HG03457 (cell line): ENCODE measurements at regions not wholly inside any gene's neighbourhood (a gene's known extent, or its start where the extent isn't known, plus 50 kb on each side); places are given as distances from the start of the nearest gene placed in this dataset.
"Not testable (repeated sequence)": the region's sequence is repeated elsewhere in the genome, so short reads cannot be mapped to it uniquely, and the experiment has no call there.

Source experiments
- ATAC-seq: cut with Tn5 transposase; IDR thresholded peaks from one replicate; pipeline ENCODE4 v1.9.1; 2021; ENCODE audit warnings: moderate number of reproducible peaks; ENCODE audit not compliant: unreplicated experiment

DNA sequence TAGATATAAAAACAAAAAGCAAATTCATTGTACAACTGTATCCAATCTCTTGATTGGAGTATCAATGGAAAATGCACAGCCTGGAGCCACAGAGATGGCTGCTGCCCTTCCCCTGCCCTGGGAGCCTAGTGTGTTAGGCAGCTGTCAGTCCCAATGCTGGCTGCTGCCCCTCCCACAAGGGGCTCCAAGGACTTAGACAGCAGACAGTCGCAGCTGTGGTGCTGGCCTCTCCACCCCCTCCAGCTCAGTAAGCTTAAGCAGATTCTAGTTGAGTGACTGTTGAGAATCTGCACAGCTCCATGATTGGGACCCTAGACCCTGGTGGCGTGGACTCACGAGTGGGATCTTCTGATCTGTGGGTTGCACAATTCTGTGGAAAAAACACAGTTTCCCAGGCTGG, 1511.2 kb downstream of the FAM181B start:
- ATAC-seq, result no peak

DNA sequence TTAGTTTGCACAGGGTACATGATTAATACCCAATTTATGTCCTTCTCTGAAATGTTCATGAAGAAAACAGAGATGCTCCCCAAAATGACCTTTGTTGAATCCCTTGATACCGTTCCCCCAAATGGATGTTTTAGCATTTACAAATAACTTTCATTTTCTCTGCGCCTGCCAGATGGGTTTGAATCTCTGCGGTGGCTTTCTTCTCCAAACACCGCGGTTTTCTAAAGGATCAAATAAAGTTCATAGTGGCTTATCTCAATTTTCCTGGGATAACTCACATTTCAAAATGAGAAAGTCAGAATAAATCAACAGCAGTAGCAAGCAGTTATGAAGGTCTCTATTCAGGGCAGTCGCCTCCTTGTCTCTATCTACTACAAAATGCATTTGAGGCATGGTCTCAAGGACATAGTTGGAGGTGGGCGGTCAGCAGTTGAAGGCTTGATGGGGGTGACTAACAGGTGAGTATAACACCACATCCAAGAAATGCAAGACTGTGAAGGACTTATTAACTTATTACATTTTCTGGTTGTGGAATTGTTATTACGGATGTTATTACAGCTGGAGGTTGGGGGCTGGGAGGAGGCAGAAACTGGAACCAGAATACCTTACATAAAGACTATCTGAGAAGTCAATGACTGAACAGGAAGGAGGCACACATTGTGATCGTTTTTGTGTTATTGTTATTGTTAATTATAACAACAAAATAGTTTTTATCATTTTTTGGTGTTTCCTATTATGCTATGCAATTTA, 1513.3 kb downstream of the FAM181B start:
- no peak for ATAC-seq

DNA sequence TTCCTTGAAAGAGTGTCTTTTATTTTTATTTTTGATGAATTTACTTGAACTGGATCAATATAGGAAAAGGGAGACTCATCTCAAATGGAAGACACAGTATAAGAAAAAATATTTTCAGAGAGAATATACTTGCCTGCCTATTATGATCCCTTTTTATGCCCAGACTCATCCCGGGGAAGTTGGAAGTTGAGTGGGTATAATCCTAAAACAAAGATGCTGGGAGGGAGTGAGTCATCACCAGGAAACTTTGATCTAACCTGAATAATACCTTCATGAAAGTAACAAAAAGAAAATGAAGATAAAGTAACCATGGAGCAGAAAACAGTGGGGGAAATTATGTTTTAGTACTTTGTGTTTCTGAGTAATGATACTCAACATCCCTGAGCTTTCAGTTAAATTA, 1514.0 kb downstream of the FAM181B start:
- ATAC-seq, result no peak

DNA sequence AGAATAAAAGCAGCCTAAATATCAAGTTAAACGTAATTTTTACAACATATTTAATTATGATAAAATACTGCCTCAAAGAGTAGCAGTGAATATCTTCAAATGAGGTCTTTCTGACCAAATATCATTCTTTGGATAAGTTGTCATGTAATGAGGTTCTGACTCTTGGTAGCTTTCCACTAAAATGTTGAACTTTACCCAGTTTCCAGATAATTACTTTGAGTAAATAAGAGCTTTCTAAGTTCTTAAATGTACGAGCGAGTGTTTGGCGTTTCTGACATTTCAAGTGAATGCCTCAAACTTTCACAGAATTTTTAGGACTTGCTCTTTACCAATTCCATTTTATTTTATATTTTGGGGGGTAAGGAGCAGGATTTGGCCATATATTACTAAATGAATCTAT, 1515.2 kb downstream of the FAM181B start:
- no peak for ATAC-seq

DNA sequence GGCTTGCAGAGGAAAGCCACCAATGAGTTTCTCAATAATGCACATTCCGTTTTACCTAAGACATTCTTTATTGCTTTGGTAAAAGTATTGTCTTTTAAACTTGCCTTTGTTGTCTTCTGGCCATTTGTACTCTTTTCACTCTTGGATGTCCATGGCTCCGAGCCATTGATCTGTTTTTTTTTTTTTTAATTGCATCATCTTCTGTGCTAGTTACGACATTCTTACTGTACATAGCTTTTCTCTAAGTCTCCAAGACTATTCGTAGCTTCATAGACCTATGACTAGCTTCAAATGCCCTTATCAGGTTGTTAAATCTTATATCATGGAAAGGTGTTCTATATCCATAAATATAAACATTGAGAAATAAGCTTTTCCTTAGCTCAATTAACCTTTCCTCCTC, 1522.6 kb downstream of the FAM181B start:
- no peak for ATAC-seq

DNA sequence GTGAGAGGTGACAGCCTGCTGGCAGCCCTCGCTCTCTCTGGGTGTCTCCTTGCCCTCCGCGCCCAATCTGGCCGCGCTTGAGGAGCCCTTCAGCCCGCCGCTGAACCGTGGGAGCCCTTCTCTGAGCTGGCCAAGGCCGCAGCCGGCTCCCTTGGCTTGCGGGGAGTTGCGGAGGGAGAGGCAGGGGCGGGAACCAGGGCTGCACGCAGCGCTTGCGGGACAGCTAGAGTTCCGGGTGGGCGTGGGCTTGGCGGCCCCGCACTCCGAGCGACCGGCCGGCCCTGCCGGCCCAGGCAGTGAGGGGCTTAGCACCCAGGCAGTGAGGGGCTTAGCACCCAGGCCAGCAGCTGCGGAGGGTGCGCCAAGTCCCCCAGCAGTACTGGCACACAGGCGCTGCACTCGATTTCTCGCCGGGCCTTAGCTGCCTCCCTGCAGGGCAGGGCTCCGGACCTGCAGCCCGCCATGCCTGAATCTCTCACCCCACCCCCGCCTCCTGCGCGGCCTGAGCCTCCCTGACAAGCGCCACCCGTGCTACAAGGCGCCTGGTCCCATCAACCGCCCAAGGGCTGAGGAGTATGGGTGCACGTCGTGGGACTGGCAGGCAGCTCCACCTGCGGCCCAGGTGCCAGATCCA, 1526.1 kb downstream of the FAM181B start:
- ATAC-seq, result no peak

DNA sequence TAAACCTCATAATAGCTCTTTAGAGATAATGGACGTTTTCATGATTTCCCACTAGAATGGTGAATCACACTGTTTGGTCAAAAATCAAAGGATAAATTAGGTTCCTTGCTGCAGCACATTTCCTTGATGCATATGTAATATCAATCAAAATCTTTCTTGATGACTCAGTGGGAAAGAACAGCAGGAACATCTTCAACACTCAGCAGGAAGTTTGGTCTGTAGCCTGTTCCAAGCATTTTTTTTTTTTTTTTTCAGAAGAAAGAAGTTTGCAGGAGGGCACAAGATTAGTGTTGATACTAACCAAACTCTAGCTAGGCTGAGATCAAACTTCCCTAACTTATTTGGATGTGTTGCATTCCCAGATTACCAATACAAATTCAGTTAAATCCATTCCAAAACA, 1529.8 kb downstream of the FAM181B start:
- ATAC-seq, result no peak

DNA sequence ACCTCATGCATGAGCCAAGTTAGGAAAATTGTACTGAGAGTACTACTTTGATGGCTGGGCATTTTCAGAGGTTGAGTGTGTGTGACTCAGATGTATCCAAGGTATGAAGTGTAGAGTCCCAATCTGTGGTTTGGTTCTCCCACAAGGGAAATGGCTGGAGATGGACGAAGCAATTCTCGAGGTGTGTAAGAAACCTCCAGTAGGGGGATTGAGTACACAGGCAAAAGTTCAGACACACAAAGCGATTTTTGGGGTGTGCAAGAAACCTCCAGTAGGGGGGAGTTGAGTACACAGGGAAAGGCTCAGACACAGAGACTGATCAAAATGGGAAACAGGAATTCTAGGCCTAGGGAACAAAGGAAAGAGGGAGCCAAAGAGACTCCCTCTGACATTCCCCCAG, 1536.3 kb downstream of the FAM181B start:
- no peak for ATAC-seq

DNA sequence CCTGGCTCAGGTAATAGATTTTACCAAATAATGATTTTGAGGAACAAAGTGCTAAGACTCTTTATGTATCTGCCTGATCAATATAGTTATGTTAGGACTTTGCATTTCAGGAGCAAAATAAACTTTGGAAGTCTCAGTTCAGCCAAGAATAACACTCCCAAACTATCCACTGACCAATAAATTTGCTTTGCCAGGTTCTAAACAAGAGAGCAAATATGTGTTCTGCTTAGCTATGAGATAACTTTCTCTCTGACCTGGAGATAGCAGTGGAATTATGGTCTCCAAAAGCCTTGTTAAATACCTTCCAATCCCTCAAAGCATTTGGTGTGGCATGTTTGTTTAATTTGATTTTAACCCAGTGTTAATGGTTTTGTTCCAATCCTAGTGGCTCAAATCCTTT, 1541.1 kb downstream of the FAM181B start:
- no peak for ATAC-seq

DNA sequence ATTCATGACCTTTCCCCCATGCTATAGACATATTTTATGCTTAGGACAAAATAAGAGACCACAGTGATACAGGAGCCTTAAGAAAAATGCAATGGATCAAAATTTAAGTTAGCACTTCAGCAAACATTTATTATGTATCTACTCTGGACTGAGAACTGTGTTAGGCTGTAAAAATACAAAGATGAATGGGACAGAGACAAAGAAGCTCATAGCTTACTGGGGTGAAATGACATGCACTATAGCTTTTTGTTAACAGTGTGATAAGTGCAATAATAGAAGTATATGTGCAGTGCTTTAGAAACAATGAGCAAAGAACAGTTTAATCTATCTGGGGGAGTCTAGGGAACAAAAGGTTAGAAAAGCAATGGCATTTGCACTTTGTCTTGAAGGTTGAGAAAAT, 1543.1 kb downstream of the FAM181B start:
- ATAC-seq, result no peak

DNA sequence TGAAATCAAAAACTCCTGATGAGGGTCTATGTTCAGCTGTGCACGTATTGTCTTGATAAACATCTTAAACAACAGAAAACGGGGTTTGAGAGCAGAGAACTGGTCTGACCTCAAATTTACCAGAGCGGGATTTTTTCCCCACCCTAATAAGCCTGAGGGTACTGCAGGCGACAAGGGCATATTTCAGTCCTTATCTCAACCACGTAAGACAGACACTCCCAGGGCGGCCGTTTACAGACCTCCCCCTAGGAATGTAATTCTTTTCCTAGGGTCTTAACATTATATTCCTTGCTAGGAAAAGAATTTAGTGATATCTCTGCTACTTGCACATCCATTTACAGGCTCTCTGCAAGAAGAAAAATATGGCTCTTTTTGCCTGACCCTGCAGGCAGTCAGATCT, 1546.6 kb downstream of the FAM181B start:
- ATAC-seq, result not testable (repeated sequence)

DNA sequence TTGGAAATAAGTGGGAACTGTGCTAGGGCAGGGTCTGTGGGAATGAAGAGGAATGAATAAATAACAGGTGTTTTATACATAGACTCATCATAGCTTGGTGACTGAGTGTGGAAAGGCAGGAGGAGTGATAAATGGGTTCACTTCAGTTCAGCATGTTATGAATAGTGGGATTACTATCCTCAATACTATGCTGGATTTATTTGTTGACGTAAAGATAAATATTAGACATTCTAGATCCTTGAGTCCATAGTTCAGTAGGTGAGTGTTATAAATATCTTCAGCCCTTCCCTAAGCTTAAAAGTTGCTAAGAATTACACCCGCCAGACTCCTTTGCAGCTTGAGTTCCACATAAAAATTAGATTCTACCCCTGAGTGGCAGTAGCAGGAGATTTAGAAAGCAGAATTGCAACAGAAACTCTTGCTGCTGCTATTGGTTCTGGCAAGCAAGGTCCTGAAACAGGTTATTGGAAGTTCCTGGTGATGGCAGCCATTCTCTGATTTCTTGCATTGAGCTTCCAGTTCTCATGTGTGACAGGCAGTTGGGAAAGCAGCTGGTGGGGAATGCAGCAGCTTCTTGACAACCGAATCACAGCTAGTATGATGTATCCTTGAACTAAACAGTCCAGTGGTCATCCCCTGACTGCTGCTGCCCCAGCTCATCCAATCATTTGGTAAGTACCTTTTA, 1558.9 kb downstream of the FAM181B start:
- ATAC-seq, result no peak

DNA sequence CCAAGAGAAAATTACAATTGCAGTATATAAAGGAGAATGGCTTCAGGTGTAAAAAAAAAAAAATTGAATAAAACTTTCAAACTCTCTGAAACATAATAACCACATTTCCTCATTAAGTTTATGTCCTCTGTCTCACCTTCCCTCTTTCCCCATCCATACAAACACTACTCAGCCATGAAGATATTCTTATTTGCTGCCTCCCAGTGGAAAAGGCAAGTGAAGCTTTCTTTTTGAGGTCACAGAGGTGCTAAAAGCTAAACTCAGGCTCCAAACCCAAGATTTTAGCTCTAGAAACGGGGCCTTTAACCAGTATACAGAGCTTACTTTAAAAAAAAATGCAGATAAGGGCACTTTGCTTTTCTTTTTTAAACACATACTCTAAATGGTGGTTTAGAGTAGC, 1568.5 kb downstream of the FAM181B start:
- ATAC-seq, result no peak

DNA sequence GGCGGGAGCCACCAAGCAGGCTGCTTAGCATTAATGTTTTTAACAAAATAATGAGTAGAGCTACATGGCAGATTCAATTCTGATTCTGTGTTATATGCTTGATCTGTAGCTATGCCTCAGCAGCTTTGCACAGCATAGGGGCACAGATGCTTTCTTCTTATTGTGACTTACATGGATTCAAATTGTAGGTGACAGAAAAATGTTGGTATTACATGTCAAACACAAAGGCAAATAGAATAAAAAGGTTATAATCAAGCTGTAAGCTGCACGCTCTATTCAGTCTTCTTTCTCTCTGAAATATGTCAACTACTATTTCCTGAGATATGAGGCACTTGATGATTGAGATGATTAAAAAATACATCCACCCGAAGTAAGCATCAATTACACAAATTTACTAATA, 1573.8 kb downstream of the FAM181B start:
- no peak for ATAC-seq

DNA sequence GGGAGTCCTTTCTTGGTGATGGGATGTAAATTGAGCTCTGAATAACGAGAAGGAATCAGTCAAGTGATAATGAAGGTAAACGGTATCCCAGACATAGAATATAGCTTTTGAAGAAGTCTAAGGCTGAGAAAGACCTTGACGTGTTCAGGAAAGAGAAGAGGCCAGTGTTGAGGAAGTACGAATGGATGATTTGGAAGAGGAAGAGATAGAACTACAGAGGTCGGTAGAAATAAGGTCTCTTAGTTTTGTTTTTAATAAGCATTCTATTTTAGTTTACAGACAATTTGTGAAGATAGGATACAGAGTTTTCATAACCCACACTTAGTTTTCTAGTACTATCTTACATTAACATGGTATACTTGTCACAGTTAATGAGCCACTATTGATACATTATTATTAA, 1598.1 kb downstream of the FAM181B start:
- ATAC-seq, result no peak

DNA sequence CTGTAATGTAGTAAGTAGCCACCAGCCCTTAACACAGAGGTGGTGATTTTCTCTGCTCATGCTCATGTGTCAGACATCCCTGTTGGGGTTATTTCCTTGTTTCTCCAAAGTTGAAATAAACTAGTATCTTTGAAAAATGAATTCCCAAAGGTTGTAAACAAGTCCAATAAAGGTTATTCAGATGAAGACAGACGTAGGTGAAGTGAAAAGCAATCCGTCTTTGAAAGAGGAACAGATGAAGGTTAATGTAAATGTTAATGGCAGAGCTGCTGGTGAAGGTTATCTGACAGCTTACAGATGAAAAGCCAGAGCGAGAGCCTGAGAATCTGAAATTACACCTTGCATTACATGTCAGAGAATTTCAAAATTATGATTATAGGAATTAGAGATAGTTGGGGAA, 1604.0 kb downstream of the FAM181B start:
- no peak for ATAC-seq

DNA sequence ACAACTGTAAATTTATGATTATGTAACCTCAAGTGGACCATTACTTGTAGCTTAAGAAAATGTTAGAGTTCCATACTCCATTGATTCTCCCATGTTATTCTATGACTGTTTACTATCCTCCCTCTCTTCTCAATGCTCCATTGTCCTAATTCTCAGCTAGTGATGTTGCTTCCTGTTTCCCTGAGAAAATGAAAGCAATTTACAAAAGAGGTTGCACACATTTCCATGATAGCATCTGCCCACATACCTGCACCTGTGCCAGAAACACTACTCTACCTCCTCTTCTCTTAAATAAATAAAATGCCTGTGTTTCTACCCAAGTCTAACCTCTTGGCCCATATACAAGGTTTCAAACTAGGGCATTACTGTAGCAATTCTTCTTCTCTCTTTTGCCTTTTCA, 1620.9 kb downstream of the FAM181B start:
- ATAC-seq, result no peak

DNA sequence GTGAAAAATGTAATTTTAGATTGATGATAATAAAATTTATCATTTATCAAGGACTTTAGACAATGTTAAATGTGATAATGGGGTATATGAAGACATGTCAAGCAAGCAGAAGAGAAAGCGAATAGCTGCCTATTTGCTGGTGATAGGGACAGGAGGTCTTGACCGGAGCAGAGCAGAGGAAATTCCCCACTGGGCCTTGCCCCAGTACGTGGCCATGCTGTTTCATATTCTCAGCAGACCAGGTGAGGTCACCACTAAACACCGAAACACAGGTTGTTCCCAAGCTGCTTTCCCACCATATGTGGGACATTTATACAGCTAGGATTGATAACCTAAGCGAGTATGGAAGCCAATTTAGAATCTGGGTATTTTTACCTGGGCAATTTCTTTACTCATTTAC, 1629.6 kb downstream of the FAM181B start:
- no peak for ATAC-seq

DNA sequence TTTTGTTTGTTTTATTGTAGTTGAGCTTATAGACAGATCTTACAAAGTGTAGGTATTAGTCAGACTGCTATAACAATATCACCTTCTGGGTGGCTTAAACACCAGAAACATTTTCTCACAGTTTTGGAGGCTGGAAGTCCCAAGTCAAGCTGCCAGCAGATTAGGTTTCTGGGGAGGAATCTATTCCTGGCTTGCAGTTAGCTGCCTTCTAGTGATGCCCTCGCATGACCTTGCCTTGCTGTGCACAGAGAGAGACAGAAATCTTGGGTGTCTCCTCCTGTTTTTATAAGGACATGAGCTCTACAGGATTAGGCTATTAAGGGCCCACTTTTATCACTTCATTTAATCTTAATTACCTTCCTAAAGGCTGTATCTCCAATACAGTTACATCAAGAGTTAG, 1635.2 kb downstream of the FAM181B start:
- no peak for ATAC-seq

DNA sequence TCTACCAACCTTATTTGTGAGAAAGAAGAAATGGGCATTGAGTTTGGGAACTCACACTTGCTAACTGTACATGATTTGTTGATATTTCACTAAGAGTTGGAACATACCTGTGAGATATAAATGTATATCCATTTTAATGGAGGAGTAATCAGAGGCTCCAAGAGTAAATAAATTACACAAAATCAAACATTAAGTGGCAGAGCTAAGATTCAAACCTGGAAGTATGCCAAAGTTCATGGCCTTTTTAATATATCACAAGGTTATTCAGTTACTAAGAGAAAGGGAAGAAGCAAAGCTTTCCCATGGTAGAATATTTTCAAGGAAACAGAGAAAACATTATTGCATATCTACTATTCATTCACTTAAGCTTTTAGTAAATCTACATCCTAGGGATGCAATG, 1641.1 kb downstream of the FAM181B start:
- no peak for ATAC-seq

DNA sequence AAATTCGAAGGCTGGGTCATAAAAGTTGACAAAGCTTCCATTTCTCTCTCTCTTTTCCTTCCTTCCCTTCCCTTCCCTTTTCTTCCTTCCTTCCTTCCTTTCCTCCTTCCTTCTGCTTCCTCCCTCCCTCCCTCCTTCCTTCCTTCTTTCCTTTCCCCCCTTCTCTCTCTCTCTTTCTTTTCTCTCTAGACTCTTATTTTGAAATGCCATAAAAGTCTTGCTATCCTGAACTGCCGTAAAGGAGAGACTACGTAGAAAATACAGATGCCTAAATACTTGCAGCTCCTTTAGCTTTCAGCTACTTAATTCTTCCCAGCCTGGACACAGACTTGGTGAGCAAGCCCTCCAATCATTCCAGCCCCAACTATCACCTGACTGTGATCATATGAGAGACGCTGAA, 1644.4 kb downstream of the FAM181B start:
- no peak for ATAC-seq

DNA sequence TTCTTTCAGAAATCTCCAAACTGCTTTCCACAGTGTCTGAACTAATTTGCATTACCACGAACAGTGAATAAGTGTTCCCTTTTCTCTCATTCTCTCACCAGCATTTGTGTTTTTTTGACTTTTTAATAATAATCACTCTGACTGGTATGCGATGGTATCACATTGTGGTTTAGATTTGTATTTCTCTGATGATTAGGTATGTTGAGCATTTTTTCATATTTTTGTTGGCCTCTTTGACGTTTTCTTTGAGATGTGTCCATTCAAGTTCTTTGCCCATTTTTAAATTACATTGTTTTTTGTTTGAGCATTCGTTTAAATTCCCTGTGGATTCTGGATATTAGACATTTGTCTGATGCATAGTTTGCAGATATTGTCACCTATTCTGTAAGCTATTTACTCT, 1639.6 kb upstream of the TENM4 start:
- ATAC-seq, result no peak
